ENCODE measurements at regions not wholly inside any gene's neighbourhood (a gene's known extent, or its start where the extent isn't known, plus 50 kb on each side); places are given as distances from the start of the nearest gene placed in this dataset.

GRCh38 chr13:40375489-40376171, 290.8 kb downstream of the FOXO1 start:
- Histone ChIP-seq H3K27me3 (ENCODE audit: control insufficient read depth in 2 of 2, insufficient read depth in 2 of 2, low read length in 2 of 2) (no peaks in the 10 kb centered on the region), H3K36me3 (replicated peaks in 1 of 2; ENCODE audit: control insufficient read depth in 1 of 2, insufficient read depth in 2 of 2, low read length in 2 of 2) (no peaks in the 10 kb centered on the region), H3K79me2 (ENCODE audit: insufficient read depth, low read length) (no peaks in the 10 kb centered on the region), H3K4me3 (replicated peaks in 1 of 3; ENCODE audit: low read depth in 2 of 3, low read length in 3 of 3) (no peak overlapping the region), H3K9ac (ENCODE audit: insufficient read depth, low read length, poor library complexity, severe bottlenecking) (no peak overlapping the region), H3K27ac (ENCODE audit: low read depth in 1 of 2, low read length in 2 of 2) (no peak overlapping the region), H3K4me1 (ENCODE audit: control insufficient read depth in 1 of 2, insufficient read depth in 2 of 2, low read length in 2 of 2) (no peaks in the 10 kb centered on the region), H3K4me2 (replicated peaks; ENCODE audit: extremely low read depth, low read length, poor library complexity, severe bottlenecking) (no peak overlapping the region), H4K20me1 (ENCODE audit: insufficient read depth, low read length) (no peaks in the 10 kb centered on the region), H2AFZ (ENCODE audit: insufficient read depth, low read depth, low read length, poor library complexity, severe bottlenecking) (no peak overlapping the region), H3K9me3 (replicated peaks in 1 of 2; ENCODE audit: control insufficient read depth in 1 of 2, insufficient read depth in 1 of 2, low read length in 2 of 2) (no peaks in the 10 kb centered on the region)
- Mint-ChIP-seq H3K36me3 (no peaks in the 10 kb centered on the region), H3K27ac (peak overlapping the region in 1 of 7 donors; percentile 39), H3K27me3 (ENCODE audit: low read depth in 3 of 3) (peaks cover 2 to 6% (median 5%) of the 10 kb centered on the region in 3 donors), H3K4me3 (no peak overlapping the region), H3K9me3 (peaks cover 3 to 9% (median 7%) of the 10 kb centered on the region in 7 donors), H3K4me1 (peaks cover 7% of the 10 kb centered on the region)
- intact Hi-C loops (cut with micrococcal nuclease), result no loop called here
- WGBS (ENCODE audit: insufficient coverage), result 100% methylated on average over 2 of the region's 7 CpGs
- no peak for DNase-seq
- TF ChIP-seq CTCF (IDR thresholded peaks at IDR 0.05), result no peak

GRCh38 chr13:40376296-40376849, 290.1 kb downstream of the FOXO1 start:
- no peaks in the 10 kb centered on the region for H3K36me3 Mint-ChIP-seq
- DNase-seq, result no peak
- no peaks in the 10 kb centered on the region for H4K20me1 ChIP-seq (ENCODE audit: insufficient read depth, low read length)
- H3K4me3 ChIP-seq (replicated peaks in 1 of 3; ENCODE audit: low read depth in 2 of 3, low read length in 3 of 3), result no peak overlapping the region
- no peaks in the 10 kb centered on the region for H3K27me3 ChIP-seq (ENCODE audit: control insufficient read depth in 2 of 2, insufficient read depth in 2 of 2, low read length in 2 of 2)
- no peak overlapping the region for H2AFZ ChIP-seq (ENCODE audit: insufficient read depth, low read depth, low read length, poor library complexity, severe bottlenecking)
- no peaks in the 10 kb centered on the region for H3K9me3 ChIP-seq (replicated peaks in 1 of 2; ENCODE audit: control insufficient read depth in 1 of 2, insufficient read depth in 1 of 2, low read length in 2 of 2)
- H3K27ac Mint-ChIP-seq, result peak overlapping the region in 1 of 7 donors; percentile 39
- H3K27ac ChIP-seq (ENCODE audit: low read depth in 1 of 2, low read length in 2 of 2), result no peak overlapping the region
- no peak overlapping the region for H3K4me3 Mint-ChIP-seq
- H3K9me3 Mint-ChIP-seq, result peaks cover 3 to 9% (median 7%) of the 10 kb centered on the region in 7 donors
- no peak overlapping the region for H3K9ac ChIP-seq (ENCODE audit: insufficient read depth, low read length, poor library complexity, severe bottlenecking)
- no peaks in the 10 kb centered on the region for H3K4me1 ChIP-seq (ENCODE audit: control insufficient read depth in 1 of 2, insufficient read depth in 2 of 2, low read length in 2 of 2)
- no peak overlapping the region for H3K4me2 ChIP-seq (replicated peaks; ENCODE audit: extremely low read depth, low read length, poor library complexity, severe bottlenecking)
- intact Hi-C loops (cut with micrococcal nuclease), result no loop called here
- no peaks in the 10 kb centered on the region for H3K36me3 ChIP-seq (replicated peaks in 1 of 2; ENCODE audit: control insufficient read depth in 1 of 2, insufficient read depth in 2 of 2, low read length in 2 of 2)
- H3K27me3 Mint-ChIP-seq (ENCODE audit: low read depth in 3 of 3), result peaks cover 2 to 6% (median 5%) of the 10 kb centered on the region in 3 donors
- H3K4me1 Mint-ChIP-seq, result peaks cover 7% of the 10 kb centered on the region
- H3K79me2 ChIP-seq (ENCODE audit: insufficient read depth, low read length), result no peaks in the 10 kb centered on the region
- 11% methylated on average over 2 of the region's 4 CpGs for WGBS (ENCODE audit: insufficient coverage)
- TF ChIP-seq CTCF (IDR thresholded peaks at IDR 0.05), result no peak
